ENCODE measurements at regions not wholly inside any gene's neighbourhood (a gene's known extent, or its start where the extent isn't known, plus 50 kb on each side); places are given as distances from the start of the nearest gene placed in this dataset.
"Not testable (repeated sequence)": the region's sequence is repeated elsewhere in the genome, so short reads cannot be mapped to it uniquely, and the experiment has no call there.

GRCh38 chr6:134577998-134578397, 260.1 kb upstream of the SGK1 start:
- DNase-seq (ENCODE audit: low read depth, low spot score): no peak

- DNase-seq (ENCODE audit: low read depth, low spot score): no peak
These were observed 257.3 kb upstream of the SGK1 start for GRCh38 chr6:134575221-134575620.

GRCh38 chr6:134574491-134574890, 256.6 kb upstream of the SGK1 start:
- DNase-seq (ENCODE audit: low read depth, low spot score): no peak

GRCh38 chr6:134569996-134570395, 252.1 kb upstream of the SGK1 start:
- not testable (repeated sequence) for DNase-seq (ENCODE audit: low read depth, low spot score)

GRCh38 chr6:134564705-134565104, 246.8 kb upstream of the SGK1 start:
- DNase-seq (ENCODE audit: low read depth, low spot score): no peak

GRCh38 chr6:134560019-134560418, 242.1 kb upstream of the SGK1 start:
- no peak for DNase-seq (ENCODE audit: low read depth, low spot score)

GRCh38 chr6:134557509-134557908, 239.6 kb upstream of the SGK1 start:
- no peak for DNase-seq (ENCODE audit: low read depth, low spot score)

- no peak for DNase-seq (ENCODE audit: low read depth, low spot score)
These were observed 237.8 kb upstream of the SGK1 start for GRCh38 chr6:134555672-134556071.

GRCh38 chr6:134553936-134554335, 236.0 kb upstream of the SGK1 start:
- DNase-seq (ENCODE audit: low read depth, low spot score): no peak

- DNase-seq (ENCODE audit: low read depth, low spot score): peak; percentile 37
These were observed 233.5 kb upstream of the SGK1 start for GRCh38 chr6:134551245-134551960.

GRCh38 chr6:134550604-134551003, 232.7 kb upstream of the SGK1 start:
- DNase-seq (ENCODE audit: low read depth, low spot score): no peak

- DNase-seq (ENCODE audit: low read depth, low spot score): no peak
These were observed 231.9 kb upstream of the SGK1 start for GRCh38 chr6:134549854-134550253.

- DNase-seq (ENCODE audit: low read depth, low spot score): no peak
These were observed 229.2 kb upstream of the SGK1 start for GRCh38 chr6:134546962-134547645.

- DNase-seq (ENCODE audit: low read depth, low spot score): no peak
These were observed 226.8 kb upstream of the SGK1 start for GRCh38 chr6:134544737-134545136.

GRCh38 chr6:134543128-134543527, 225.2 kb upstream of the SGK1 start:
- no peak for DNase-seq (ENCODE audit: low read depth, low spot score)

GRCh38 chr6:134541001-134541400, 223.1 kb upstream of the SGK1 start:
- DNase-seq (ENCODE audit: low read depth, low spot score): no peak

- no peak for DNase-seq (ENCODE audit: low read depth, low spot score)
These were observed 222.0 kb upstream of the SGK1 start for GRCh38 chr6:134539865-134540323.

GRCh38 chr6:134537765-134538164, 219.9 kb upstream of the SGK1 start:
- not testable (repeated sequence) for DNase-seq (ENCODE audit: low read depth, low spot score)

- peak; percentile 29 for DNase-seq (ENCODE audit: low read depth, low spot score)
These were observed 219.2 kb upstream of the SGK1 start for GRCh38 chr6:134537146-134537555.

- no peak for DNase-seq (ENCODE audit: low read depth, low spot score)
These were observed 217.9 kb upstream of the SGK1 start for GRCh38 chr6:134535831-134536230.

- no peak for DNase-seq (ENCODE audit: low read depth, low spot score)
These were observed 216.8 kb upstream of the SGK1 start for GRCh38 chr6:134534708-134535149.

GRCh38 chr6:134533991-134534390, 216.1 kb upstream of the SGK1 start:
- DNase-seq (ENCODE audit: low read depth, low spot score): no peak

All from smooth muscle cell of the brain vasculature (primary cell).